22Rv1 (cell line): ENCODE measurements at regions not wholly inside any gene's neighbourhood (a gene's known extent, or its start where the extent isn't known, plus 50 kb on each side); places are given as distances from the start of the nearest gene placed in this dataset.

Experiments used
- CTCF ChIP-seq: fragments of 450-650 bp; IDR thresholded peaks from 2 replicates; pipeline ENCODE4 v1.5.1; 2017; ENCODE audit warnings: mild to moderate bottlenecking
- ZFX ChIP-seq: fragments of 450-650 bp; IDR thresholded peaks from 2 replicates; pipeline ENCODE4 v1.6.1; 2017; ENCODE audit warnings: antibody characterized with exemption, borderline replicate concordance

DNA sequence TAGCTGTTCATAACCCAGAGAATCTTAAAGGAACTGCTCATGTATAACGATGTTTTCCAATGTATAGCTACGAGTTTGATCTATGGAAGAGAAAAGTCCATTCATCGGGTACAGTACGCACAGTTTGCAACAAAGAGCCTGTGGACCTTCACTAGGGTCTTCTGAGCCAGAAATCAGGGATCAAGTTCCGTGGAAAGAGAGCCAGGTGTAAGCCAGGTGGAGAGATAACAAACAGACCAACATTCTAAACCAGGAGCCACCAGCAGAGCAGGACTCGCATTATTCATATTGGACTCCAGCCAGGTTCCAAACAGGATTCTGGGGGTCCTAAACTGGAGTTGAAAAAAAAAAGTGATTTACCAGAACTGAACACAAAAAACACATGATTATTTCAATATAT is 505.4 kb upstream of the C16orf82 start:
- TF ChIP-seq CTCF = no peak
- TF ChIP-seq ZFX = no peak
